ENCODE measurements at regions not wholly inside any gene's neighbourhood (a gene's known extent, or its start where the extent isn't known, plus 50 kb on each side); places are given as distances from the start of the nearest gene placed in this dataset.

DNA sequence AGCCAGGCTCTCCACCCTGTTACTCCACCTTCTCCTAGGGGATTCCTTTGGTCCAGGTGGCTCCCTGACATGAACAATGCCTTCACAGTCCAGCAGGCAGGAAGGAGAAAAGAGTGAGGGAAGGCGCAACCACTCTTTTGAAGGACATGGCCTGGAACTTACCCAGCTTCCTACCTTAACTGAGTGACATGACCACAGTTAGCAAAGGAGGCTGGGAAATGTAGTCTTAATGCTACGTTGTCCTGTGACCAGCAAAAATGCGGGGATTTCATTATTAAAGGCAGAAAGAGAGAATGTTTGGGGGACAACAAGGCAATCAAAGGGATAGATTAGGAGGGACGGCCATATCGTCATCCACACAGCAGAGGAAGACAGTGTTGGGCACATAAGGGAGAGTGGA, 100.3 kb upstream of the ERCC6L2 start:
- BruUV-seq (replicated peaks): no TSS peak

DNA sequence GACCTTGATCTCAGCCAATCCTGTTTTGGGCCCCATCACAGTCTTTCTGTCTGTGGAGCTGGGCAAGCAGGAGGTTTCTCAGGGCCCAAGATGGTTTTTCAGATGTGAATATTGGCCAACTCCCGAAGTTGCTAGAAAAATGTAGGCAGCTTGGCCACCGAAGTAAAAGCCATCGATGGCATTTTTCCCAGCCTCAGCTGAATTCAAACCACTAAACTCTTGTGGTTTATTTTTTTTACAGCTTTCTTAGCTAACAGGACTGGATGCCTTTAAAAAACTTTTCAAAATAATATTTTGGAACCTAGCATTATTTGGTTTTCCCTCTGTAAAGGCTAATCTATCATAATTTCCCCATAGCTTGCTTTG, 102.5 kb upstream of the ERCC6L2 start:
- H3K9me3 ChIP-seq (ENCODE audit: control insufficient read depth in 1 of 2, insufficient read depth in 1 of 2, low read depth in 1 of 2, low read length in 2 of 2): no peaks in the 10 kb centered on the region
- H3K9ac ChIP-seq (ENCODE audit: low read length): no peak overlapping the region
- RAD21 ChIA-PET (ENCODE audit: low non-redundant PET in 1 of 2, low total read pairs in 2 of 2, uncharacterized antibody in 2 of 2, unreplicated experiment in 2 of 2): no interaction called here
- BruUV-seq (replicated peaks): no TSS peak
- H3K9me2 ChIP-seq (ENCODE audit: insufficient read depth): no peaks in the 10 kb centered on the region
- no peak overlapping the region for H3K4me3 ChIP-seq (replicated peaks in 1 of 2; ENCODE audit: low read depth in 1 of 2, low read length in 2 of 2)
- ATAC-seq (no peak), DNase-seq (ENCODE audit: low read depth, low spot score) (no peak)
- no peaks in the 10 kb centered on the region for H4K20me1 ChIP-seq (ENCODE audit: insufficient read depth)
- TF ChIP-seq ZNF274 (IDR thresholded peaks at IDR 0.05; ENCODE audit: low read depth, low read length) (no peak), EZH2 (IDR thresholded peaks at IDR 0.05) (no peak), SIN3A (IDR thresholded peaks at IDR 0.05; ENCODE audit: low read depth) (no peak), CEBPB (IDR thresholded peaks at IDR 0.05; ENCODE audit: low read depth) (no peak), JUND (IDR thresholded peaks at IDR 0.05) (no peak), POLR2A (IDR thresholded peaks at IDR 0.05; ENCODE audit: borderline replicate concordance, extremely low read depth, insufficient read depth, insufficient read length) (no peak), ZFX (IDR thresholded peaks at IDR 0.05) (no peak), CBX3 (IDR thresholded peaks at IDR 0.05; ENCODE audit: low read depth) (no peak), YY1 (IDR thresholded peaks at IDR 0.05; ENCODE audit: extremely low read depth, insufficient replicate concordance, low read depth, low read length) (no peak), RAD21 (IDR thresholded peaks at IDR 0.05; ENCODE audit: low read depth) (no peak), EZH2phosphoT487 (IDR thresholded peaks at IDR 0.05; ENCODE audit: borderline replicate concordance) (no peak)
- TF ChIP-seq, protein P1, sequence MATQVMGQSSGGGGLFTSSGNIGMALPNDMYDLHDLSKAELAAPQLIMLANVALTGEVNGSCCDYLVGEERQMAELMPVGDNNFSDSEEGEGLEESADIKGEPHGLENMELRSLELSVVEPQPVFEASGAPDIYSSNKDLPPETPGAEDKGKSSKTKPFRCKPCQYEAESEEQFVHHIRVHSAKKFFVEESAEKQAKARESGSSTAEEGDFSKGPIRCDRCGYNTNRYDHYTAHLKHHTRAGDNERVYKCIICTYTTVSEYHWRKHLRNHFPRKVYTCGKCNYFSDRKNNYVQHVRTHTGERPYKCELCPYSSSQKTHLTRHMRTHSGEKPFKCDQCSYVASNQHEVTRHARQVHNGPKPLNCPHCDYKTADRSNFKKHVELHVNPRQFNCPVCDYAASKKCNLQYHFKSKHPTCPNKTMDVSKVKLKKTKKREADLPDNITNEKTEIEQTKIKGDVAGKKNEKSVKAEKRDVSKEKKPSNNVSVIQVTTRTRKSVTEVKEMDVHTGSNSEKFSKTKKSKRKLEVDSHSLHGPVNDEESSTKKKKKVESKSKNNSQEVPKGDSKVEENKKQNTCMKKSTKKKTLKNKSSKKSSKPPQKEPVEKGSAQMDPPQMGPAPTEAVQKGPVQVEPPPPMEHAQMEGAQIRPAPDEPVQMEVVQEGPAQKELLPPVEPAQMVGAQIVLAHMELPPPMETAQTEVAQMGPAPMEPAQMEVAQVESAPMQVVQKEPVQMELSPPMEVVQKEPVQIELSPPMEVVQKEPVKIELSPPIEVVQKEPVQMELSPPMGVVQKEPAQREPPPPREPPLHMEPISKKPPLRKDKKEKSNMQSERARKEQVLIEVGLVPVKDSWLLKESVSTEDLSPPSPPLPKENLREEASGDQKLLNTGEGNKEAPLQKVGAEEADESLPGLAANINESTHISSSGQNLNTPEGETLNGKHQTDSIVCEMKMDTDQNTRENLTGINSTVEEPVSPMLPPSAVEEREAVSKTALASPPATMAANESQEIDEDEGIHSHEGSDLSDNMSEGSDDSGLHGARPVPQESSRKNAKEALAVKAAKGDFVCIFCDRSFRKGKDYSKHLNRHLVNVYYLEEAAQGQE (IDR thresholded peaks at IDR 0.05; ENCODE audit: low read depth): no peak
- CTCF ChIA-PET: no interaction called here
- no peaks in the 10 kb centered on the region for H3K4me1 ChIP-seq (ENCODE audit: control insufficient read depth in 1 of 2, insufficient read depth in 2 of 2, low read length in 2 of 2)
- no peaks in the 10 kb centered on the region for H3K27me3 ChIP-seq (ENCODE audit: insufficient read depth, low read length)
- H3K36me3 ChIP-seq (ENCODE audit: control insufficient read depth in 1 of 2, insufficient read depth in 2 of 2, low read length in 2 of 2): no peaks in the 10 kb centered on the region
- no peak overlapping the region for H2AFZ ChIP-seq (ENCODE audit: low read depth, low read length, poor library complexity, severe bottlenecking)
- no peak overlapping the region for H3K4me2 ChIP-seq (ENCODE audit: low read length)
- intact Hi-C loops (cut with micrococcal nuclease): no loop called here
- no peak overlapping the region for H3K27ac ChIP-seq (ENCODE audit: low read depth, low read length)
- POLR2A ChIA-PET: no interaction called here
- no peaks in the 10 kb centered on the region for H3K79me2 ChIP-seq (ENCODE audit: insufficient read depth, low read length)

More for the DNA sequence above, 100.3 kb upstream of the ERCC6L2 start:
- ATAC-seq: no peak
- no peak overlapping the region for H3K9ac ChIP-seq (ENCODE audit: low read length)
- no peaks in the 10 kb centered on the region for H3K27me3 ChIP-seq (ENCODE audit: insufficient read depth, low read length)
- no peaks in the 10 kb centered on the region for H3K36me3 ChIP-seq (ENCODE audit: control insufficient read depth in 1 of 2, insufficient read depth in 2 of 2, low read length in 2 of 2)
- RAD21 ChIA-PET (ENCODE audit: low non-redundant PET in 1 of 2, low total read pairs in 2 of 2, uncharacterized antibody in 2 of 2, unreplicated experiment in 2 of 2): no interaction called here
- no peak overlapping the region for H3K4me3 ChIP-seq (replicated peaks in 1 of 2; ENCODE audit: low read depth in 1 of 2, low read length in 2 of 2)
- no peak for DNase-seq (ENCODE audit: low read depth, low spot score)
- TF ChIP-seq, protein P2, sequence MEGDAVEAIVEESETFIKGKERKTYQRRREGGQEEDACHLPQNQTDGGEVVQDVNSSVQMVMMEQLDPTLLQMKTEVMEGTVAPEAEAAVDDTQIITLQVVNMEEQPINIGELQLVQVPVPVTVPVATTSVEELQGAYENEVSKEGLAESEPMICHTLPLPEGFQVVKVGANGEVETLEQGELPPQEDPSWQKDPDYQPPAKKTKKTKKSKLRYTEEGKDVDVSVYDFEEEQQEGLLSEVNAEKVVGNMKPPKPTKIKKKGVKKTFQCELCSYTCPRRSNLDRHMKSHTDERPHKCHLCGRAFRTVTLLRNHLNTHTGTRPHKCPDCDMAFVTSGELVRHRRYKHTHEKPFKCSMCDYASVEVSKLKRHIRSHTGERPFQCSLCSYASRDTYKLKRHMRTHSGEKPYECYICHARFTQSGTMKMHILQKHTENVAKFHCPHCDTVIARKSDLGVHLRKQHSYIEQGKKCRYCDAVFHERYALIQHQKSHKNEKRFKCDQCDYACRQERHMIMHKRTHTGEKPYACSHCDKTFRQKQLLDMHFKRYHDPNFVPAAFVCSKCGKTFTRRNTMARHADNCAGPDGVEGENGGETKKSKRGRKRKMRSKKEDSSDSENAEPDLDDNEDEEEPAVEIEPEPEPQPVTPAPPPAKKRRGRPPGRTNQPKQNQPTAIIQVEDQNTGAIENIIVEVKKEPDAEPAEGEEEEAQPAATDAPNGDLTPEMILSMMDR (IDR thresholded peaks at IDR 0.05 in 2 of 3, conservative IDR thresholded peaks at IDR 0.05 in 1 of 3; ENCODE audit: borderline replicate concordance in 1 of 3, insufficient read depth in 1 of 3, low read depth in 2 of 3, low read length in 2 of 3): no peak
- TF ChIP-seq TCF7L2 (IDR thresholded peaks at IDR 0.05; ENCODE audit: borderline replicate concordance, extremely low read depth, insufficient read depth, insufficient read length) (no peak), SP1 (IDR thresholded peaks at IDR 0.05; ENCODE audit: low read depth) (no peak), FOSL1 (IDR thresholded peaks at IDR 0.05; ENCODE audit: low read depth) (no peak), CBX3 (IDR thresholded peaks at IDR 0.05; ENCODE audit: low read depth) (no peak), EZH2phosphoT487 (IDR thresholded peaks at IDR 0.05; ENCODE audit: borderline replicate concordance) (no peak)
- H3K4me1 ChIP-seq (ENCODE audit: control insufficient read depth in 1 of 2, insufficient read depth in 2 of 2, low read length in 2 of 2): no peaks in the 10 kb centered on the region
- CTCF ChIA-PET: no interaction called here
- intact Hi-C loops (cut with micrococcal nuclease): no loop called here
- POLR2A ChIA-PET: no interaction called here
- H3K4me2 ChIP-seq (ENCODE audit: low read length): no peak overlapping the region
- H3K79me2 ChIP-seq (ENCODE audit: insufficient read depth, low read length): no peaks in the 10 kb centered on the region
- H3K27ac ChIP-seq (ENCODE audit: low read depth, low read length): no peak overlapping the region
- H3K9me2 ChIP-seq (ENCODE audit: insufficient read depth): no peaks in the 10 kb centered on the region
- H3K9me3 ChIP-seq (ENCODE audit: control insufficient read depth in 1 of 2, insufficient read depth in 1 of 2, low read depth in 1 of 2, low read length in 2 of 2): no peaks in the 10 kb centered on the region
- H4K20me1 ChIP-seq (ENCODE audit: insufficient read depth): no peaks in the 10 kb centered on the region
- H2AFZ ChIP-seq (ENCODE audit: low read depth, low read length, poor library complexity, severe bottlenecking): no peak overlapping the region
